Activated B cell treated with CpG ODN at 0.5 μM for 24 hours (primary cell): ENCODE measurements at regions not wholly inside any gene's neighbourhood (a gene's known extent, or its start where the extent isn't known, plus 50 kb on each side); places are given as distances from the start of the nearest gene placed in this dataset.

Experiments
- ATAC-seq: fragments of 200-7000 bp; cut with Tn5 transposase; one replicate; pipeline ENCODE4 v1.10.0; 2021; ENCODE audit warnings: low read depth, mild to moderate bottlenecking, moderate library complexity
- CTCF ChIA-PET: fragments of 350-600 bp; sonication (Branson Sonifier 250); formaldehyde crosslinking; loops from one replicate; lab custom pipeline; 2021; ENCODE audit warnings: antibody characterized with exemption; lab: Charles Lee
- POLR2A ChIA-PET: fragments of 350-600 bp; sonication (Branson Sonifier 250); formaldehyde crosslinking; loops from one replicate; lab custom pipeline; 2021; ENCODE audit warnings: antibody characterized with exemption; lab: Charles Lee
- DNase-seq: peaks from one replicate; pipeline ENCODE4 v3.0.0; 2022
- H3K27ac Mint-ChIP-seq: one replicate; pipeline ENCODE4 v1.8.0; 2020; ENCODE audit warnings: mixed read lengths
- H3K27me3 Mint-ChIP-seq: one replicate; pipeline ENCODE4 v1.8.0; 2021; ENCODE audit warnings: mixed read lengths
- H3K36me3 Mint-ChIP-seq: one replicate; pipeline ENCODE4 v1.8.0; 2021; ENCODE audit warnings: low read depth, mixed read lengths
- H3K4me1 Mint-ChIP-seq: one replicate; pipeline ENCODE4 v1.8.0; 2021; ENCODE audit warnings: mixed read lengths
- H3K4me3 Mint-ChIP-seq: one replicate; pipeline ENCODE4 v1.8.0; 2020; ENCODE audit warnings: mild to moderate bottlenecking, mixed read lengths
- H3K9me3 Mint-ChIP-seq: one replicate; pipeline ENCODE4 v1.8.0; 2020; ENCODE audit warnings: mixed read lengths
- CTCF ChIP-seq: fragments of 200-600 bp; IDR thresholded peaks from one replicate; pipeline ENCODE4 v1.8.0; 2022; ENCODE audit warnings: antibody characterized with exemption, mild to moderate bottlenecking
- intact Hi-C: fragments of 100-400 bp; cut with micrococcal nuclease; formaldehyde crosslinking; loops from one replicate; pipeline ENCODE4 v1.15.1; 2024

- ATAC-seq (no peak), DNase-seq (no peak)
- Mint-ChIP-seq H3K4me3 (no peak overlapping the region), H3K27me3 (no peaks in the 10 kb centered on the region), H3K4me1 (no peaks in the 10 kb centered on the region), H3K36me3 (no peaks in the 10 kb centered on the region), H3K9me3 (no peaks in the 10 kb centered on the region), H3K27ac (no peak overlapping the region)
- CTCF ChIA-PET: no interaction called here
- POLR2A ChIA-PET: no interaction called here
- TF ChIP-seq CTCF: no peak
- intact Hi-C loops: no loop called here
Observed at GRCh38 chr20:6685181-6685582, 82.3 kb upstream of the BMP2 start.

- no peaks in the 10 kb centered on the region for H3K9me3 Mint-ChIP-seq
- TF ChIP-seq CTCF: no peak
- ATAC-seq (no peak), DNase-seq (no peak)
- intact Hi-C loops: no loop called here
- H3K4me1 Mint-ChIP-seq: no peaks in the 10 kb centered on the region
- H3K27ac Mint-ChIP-seq: no peak overlapping the region
- CTCF ChIA-PET: no interaction called here
- no peak overlapping the region for H3K4me3 Mint-ChIP-seq
- POLR2A ChIA-PET: no interaction called here
- H3K27me3 Mint-ChIP-seq: no peaks in the 10 kb centered on the region
- H3K36me3 Mint-ChIP-seq: no peaks in the 10 kb centered on the region
Observed at GRCh38 chr20:6683021-6683977, 84.2 kb upstream of the BMP2 start.

GRCh38 chr20:6680854-6681253, 86.6 kb upstream of the BMP2 start:
- Mint-ChIP-seq H3K4me3 (no peak overlapping the region), H3K27me3 (no peaks in the 10 kb centered on the region), H3K4me1 (no peaks in the 10 kb centered on the region), H3K36me3 (no peaks in the 10 kb centered on the region), H3K9me3 (no peaks in the 10 kb centered on the region), H3K27ac (no peak overlapping the region)
- DNase-seq: no peak
- ATAC-seq: no peak
- CTCF ChIA-PET: no interaction called here
- no peak for TF ChIP-seq CTCF
- intact Hi-C loops: no loop called here
- POLR2A ChIA-PET: no interaction called here

GRCh38 chr20:6680441-6680840, 87.0 kb upstream of the BMP2 start:
- H3K27me3 Mint-ChIP-seq: no peaks in the 10 kb centered on the region
- intact Hi-C loops: no loop called here
- CTCF ChIA-PET: no interaction called here
- no peak for TF ChIP-seq CTCF
- H3K27ac Mint-ChIP-seq: no peak overlapping the region
- no peaks in the 10 kb centered on the region for H3K36me3 Mint-ChIP-seq
- H3K4me1 Mint-ChIP-seq: no peaks in the 10 kb centered on the region
- POLR2A ChIA-PET: no interaction called here
- no peak for DNase-seq
- no peak for ATAC-seq
- H3K9me3 Mint-ChIP-seq: no peaks in the 10 kb centered on the region
- H3K4me3 Mint-ChIP-seq: no peak overlapping the region

GRCh38 chr20:6679086-6679485, 88.4 kb upstream of the BMP2 start:
- no peaks in the 10 kb centered on the region for H3K36me3 Mint-ChIP-seq
- H3K9me3 Mint-ChIP-seq: no peaks in the 10 kb centered on the region
- intact Hi-C loops: no loop called here
- no peak for TF ChIP-seq CTCF
- no peaks in the 10 kb centered on the region for H3K4me1 Mint-ChIP-seq
- DNase-seq (no peak), ATAC-seq (no peak)
- CTCF ChIA-PET: no interaction called here
- H3K27ac Mint-ChIP-seq: no peak overlapping the region
- POLR2A ChIA-PET: no interaction called here
- no peaks in the 10 kb centered on the region for H3K27me3 Mint-ChIP-seq
- H3K4me3 Mint-ChIP-seq: no peak overlapping the region
